ENCODE measurements at regions not wholly inside any gene's neighbourhood (a gene's known extent, or its start where the extent isn't known, plus 50 kb on each side); places are given as distances from the start of the nearest gene placed in this dataset.

DNA sequence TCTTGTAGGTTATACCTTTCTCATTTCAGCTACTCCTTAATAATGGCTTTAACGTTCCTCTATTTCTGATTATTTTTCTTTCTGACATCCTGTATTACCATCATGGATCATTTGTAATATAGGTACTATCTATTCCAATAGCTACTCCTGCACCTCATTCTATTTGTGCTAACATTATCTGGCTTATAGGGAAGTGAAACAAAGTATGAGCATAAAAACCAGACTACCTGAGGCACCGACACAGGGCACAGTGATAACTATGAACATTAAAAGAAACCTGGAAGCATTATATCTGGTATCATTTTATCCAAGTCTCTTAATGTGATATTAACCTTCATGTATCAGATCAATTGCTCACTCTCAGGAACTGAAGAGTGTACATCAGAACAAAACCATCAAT lies 407.3 kb downstream of the DMRT2 start:
- TF ChIP-seq, protein P1, sequence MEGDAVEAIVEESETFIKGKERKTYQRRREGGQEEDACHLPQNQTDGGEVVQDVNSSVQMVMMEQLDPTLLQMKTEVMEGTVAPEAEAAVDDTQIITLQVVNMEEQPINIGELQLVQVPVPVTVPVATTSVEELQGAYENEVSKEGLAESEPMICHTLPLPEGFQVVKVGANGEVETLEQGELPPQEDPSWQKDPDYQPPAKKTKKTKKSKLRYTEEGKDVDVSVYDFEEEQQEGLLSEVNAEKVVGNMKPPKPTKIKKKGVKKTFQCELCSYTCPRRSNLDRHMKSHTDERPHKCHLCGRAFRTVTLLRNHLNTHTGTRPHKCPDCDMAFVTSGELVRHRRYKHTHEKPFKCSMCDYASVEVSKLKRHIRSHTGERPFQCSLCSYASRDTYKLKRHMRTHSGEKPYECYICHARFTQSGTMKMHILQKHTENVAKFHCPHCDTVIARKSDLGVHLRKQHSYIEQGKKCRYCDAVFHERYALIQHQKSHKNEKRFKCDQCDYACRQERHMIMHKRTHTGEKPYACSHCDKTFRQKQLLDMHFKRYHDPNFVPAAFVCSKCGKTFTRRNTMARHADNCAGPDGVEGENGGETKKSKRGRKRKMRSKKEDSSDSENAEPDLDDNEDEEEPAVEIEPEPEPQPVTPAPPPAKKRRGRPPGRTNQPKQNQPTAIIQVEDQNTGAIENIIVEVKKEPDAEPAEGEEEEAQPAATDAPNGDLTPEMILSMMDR (IDR thresholded peaks at IDR 0.05; ENCODE audit: poor library complexity): no peak
- no peak for TF ChIP-seq EZH2phosphoT487 (IDR thresholded peaks at IDR 0.05; ENCODE audit: low read depth, severe bottlenecking, unreplicated experiment)
- TF ChIP-seq EZH2 (IDR thresholded peaks at IDR 0.05; ENCODE audit: borderline replicate concordance): no peak

Data from hepatocyte (in vitro differentiated cells).